Caco-2 (cell line): ENCODE measurements at regions not wholly inside any gene's neighbourhood (a gene's known extent, or its start where the extent isn't known, plus 50 kb on each side); places are given as distances from the start of the nearest gene placed in this dataset.

ENCODE experiments used
- BruUV-seq: library from RNA; stranded (reverse); fragments of 400-500 nt; replicated peaks from 2 replicates; lab custom pipeline; 2021; lab: Mats Ljungman, UMichigan
- CTCF ChIA-PET: fragments of 300-600 bp; sonication (Branson Sonifier 250); formaldehyde crosslinking; loops from one replicate; lab custom pipeline; 2022; ENCODE audit warnings: antibody characterized with exemption; lab: Charles Lee
- POLR2A ChIA-PET: fragments of 300-600 bp; sonication (Branson Sonifier 250); formaldehyde crosslinking; loops from one replicate; lab custom pipeline; 2022; ENCODE audit warnings: antibody characterized with exemption; lab: Charles Lee
- DNase-seq, 2 experiments: peaks; one replicate each; pipeline versions ENCODE4 v3.0.0 to v3.0.0-alpha.2; 2020 to 2022
- H3K27me3 ChIP-seq: replicated peaks from 2 replicates; pipeline ENCODE4 v1.6.0; 2011; ENCODE audit warnings: low read length; ENCODE audit not compliant: control insufficient read depth, insufficient read depth
- H3K36me3 ChIP-seq: 2 replicates; pipeline ENCODE4 v1.5.1; 2011; ENCODE audit warnings: low read length; ENCODE audit not compliant: control insufficient read depth, insufficient read depth
- H3K4me1 ChIP-seq: fragments of 250-450 bp; sonication (Bioruptor Pico); 2 replicates; pipeline ENCODE4 v1.5.1; 2020; ENCODE audit warnings: mild to moderate bottlenecking
- H3K4me3 ChIP-seq: 2 replicates; pipeline ENCODE4 v1.5.1; 2011; ENCODE audit warnings: low read depth, mild to moderate bottlenecking, control low read depth, low read length
- H3K9me3 ChIP-seq: fragments of 250-450 bp; sonication (Bioruptor Pico); 2 replicates; pipeline ENCODE4 v1.5.1; 2020; ENCODE audit warnings: mild to moderate bottlenecking, moderate library complexity
- H3K27ac Mint-ChIP-seq: one replicate; pipeline ENCODE4 v1.8.0; 2022; ENCODE audit warnings: mixed read lengths; ENCODE audit not compliant: unreplicated experiment
- H3K27me3 Mint-ChIP-seq: one replicate; pipeline ENCODE4 v1.8.0; 2022; ENCODE audit warnings: mixed read lengths; ENCODE audit not compliant: insufficient read depth, unreplicated experiment
- H3K36me3 Mint-ChIP-seq: one replicate; pipeline ENCODE4 v1.8.0; 2022; ENCODE audit warnings: mild to moderate bottlenecking, mixed read lengths; ENCODE audit not compliant: insufficient read depth, unreplicated experiment
- H3K4me1 Mint-ChIP-seq: one replicate; pipeline ENCODE4 v1.8.0; 2022; ENCODE audit warnings: low read depth, mixed read lengths; ENCODE audit not compliant: unreplicated experiment
- H3K4me3 Mint-ChIP-seq: one replicate; pipeline ENCODE4 v1.8.0; 2022; ENCODE audit warnings: mild to moderate bottlenecking, moderate library complexity, mixed read lengths; ENCODE audit not compliant: unreplicated experiment
- H3K9me3 Mint-ChIP-seq: one replicate; pipeline ENCODE4 v1.8.0; 2022; ENCODE audit warnings: mixed read lengths; ENCODE audit not compliant: unreplicated experiment
- CTCF ChIP-seq, 2 experiments: fragments of 200-600 bp in 1 of 2; IDR thresholded peaks; 1 replicate in 1 of 2; 2 replicates in 1 of 2; pipeline versions ENCODE4 v1.5.1 to v1.8.0; 2011 to 2022; ENCODE audit warnings: antibody characterized with exemption in 1 of 2, control low read depth in 1 of 2, inconsistent platforms in 1 of 2, low read depth in 1 of 2, low read length in 1 of 2, mild to moderate bottlenecking in 1 of 2, moderate library complexity in 1 of 2; ENCODE audit not compliant: insufficient read depth in 1 of 2, severe bottlenecking in 1 of 2, unreplicated experiment in 1 of 2
- intact Hi-C: fragments of 100-400 bp; cut with micrococcal nuclease; formaldehyde crosslinking; loops from one replicate; pipeline ENCODE4 v1.10.0; 2022; ENCODE audit not compliant: unreplicated experiment

DNA sequence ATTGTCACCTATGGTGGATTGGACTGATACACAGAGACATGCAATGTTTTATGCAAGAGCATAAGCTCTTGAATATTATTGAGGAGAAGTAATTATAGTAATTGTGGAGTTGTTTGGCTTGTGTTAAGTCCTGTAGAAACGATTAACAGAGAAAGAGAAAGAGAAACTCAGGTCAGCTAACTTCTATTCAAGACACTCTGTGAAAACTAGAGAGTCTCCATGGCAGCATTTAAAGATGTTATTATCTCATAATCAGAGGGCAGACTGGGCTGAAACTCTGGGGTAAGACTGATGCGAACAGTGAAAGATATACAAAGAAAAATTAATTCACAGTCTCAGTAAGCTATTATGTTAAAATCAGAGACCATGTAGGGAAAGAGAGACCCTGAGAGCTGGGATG lies 625.7 kb downstream of the FAT4 start:
- Histone ChIP-seq H3K27me3 (no peaks in the 10 kb centered on the region), H3K36me3 (no peaks in the 10 kb centered on the region), H3K4me1 (no peaks in the 10 kb centered on the region), H3K4me3 (no peak overlapping the region), H3K9me3 (no peaks in the 10 kb centered on the region)
- no peaks in the 10 kb centered on the region for H3K27me3 Mint-ChIP-seq
- CTCF ChIA-PET: no interaction called here
- H3K27ac Mint-ChIP-seq: no peak overlapping the region
- no peaks in the 10 kb centered on the region for H3K36me3 Mint-ChIP-seq
- no peaks in the 10 kb centered on the region for H3K4me1 Mint-ChIP-seq
- intact Hi-C loops: no loop called here
- no peak for TF ChIP-seq CTCF (IDR thresholded peaks at IDR 0.05; ENCODE audit: insufficient read depth in 1 of 2, low read depth in 1 of 2, low read length in 1 of 2, severe bottlenecking in 1 of 2, unreplicated experiment in 1 of 2)
- DNase-seq: no peak
- BruUV-seq: no TSS peak
- H3K4me3 Mint-ChIP-seq: no peak overlapping the region
- H3K9me3 Mint-ChIP-seq: no peaks in the 10 kb centered on the region
- POLR2A ChIA-PET: no interaction called here

DNA sequence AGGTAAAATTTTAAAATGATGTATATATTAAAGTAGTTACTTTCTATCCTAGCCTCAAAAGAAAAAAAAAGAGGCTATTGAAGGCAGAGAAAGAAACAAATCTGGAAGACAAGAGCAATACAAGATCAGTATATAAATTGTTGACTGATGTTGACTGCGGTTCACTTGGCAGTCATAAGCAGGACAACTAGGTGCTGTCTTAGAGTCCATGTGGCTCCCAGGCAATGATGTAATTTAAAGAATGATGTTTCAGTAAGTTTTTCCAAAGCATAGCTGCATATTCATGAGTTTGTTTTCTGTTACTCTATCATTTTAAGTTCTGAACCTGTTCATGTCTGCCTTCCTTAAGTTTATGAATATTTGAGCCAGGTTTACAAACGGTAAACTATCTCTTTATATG lies 630.2 kb downstream of the FAT4 start:
- Mint-ChIP-seq H3K27ac (no peak overlapping the region), H3K4me1 (no peaks in the 10 kb centered on the region), H3K27me3 (no peaks in the 10 kb centered on the region), H3K36me3 (no peaks in the 10 kb centered on the region), H3K9me3 (no peaks in the 10 kb centered on the region), H3K4me3 (no peak overlapping the region)
- CTCF ChIA-PET: no interaction called here
- Histone ChIP-seq H3K9me3 (no peaks in the 10 kb centered on the region), H3K36me3 (no peaks in the 10 kb centered on the region), H3K4me3 (no peak overlapping the region), H3K27me3 (no peaks in the 10 kb centered on the region), H3K4me1 (no peaks in the 10 kb centered on the region)
- TF ChIP-seq CTCF (IDR thresholded peaks at IDR 0.05; ENCODE audit: insufficient read depth in 1 of 2, low read depth in 1 of 2, low read length in 1 of 2, severe bottlenecking in 1 of 2, unreplicated experiment in 1 of 2): no peak
- no TSS peak for BruUV-seq
- POLR2A ChIA-PET: no interaction called here
- no peak for DNase-seq
- intact Hi-C loops: no loop called here

GRCh38 chr4:125948021-125948420 lies 633.3 kb downstream of the FAT4 start:
- no TSS peak for BruUV-seq
- no peak for DNase-seq
- Mint-ChIP-seq H3K27ac (no peak overlapping the region), H3K9me3 (no peaks in the 10 kb centered on the region), H3K4me1 (no peaks in the 10 kb centered on the region), H3K27me3 (no peaks in the 10 kb centered on the region), H3K4me3 (no peak overlapping the region), H3K36me3 (no peaks in the 10 kb centered on the region)
- no peak for TF ChIP-seq CTCF (IDR thresholded peaks at IDR 0.05; ENCODE audit: insufficient read depth in 1 of 2, low read depth in 1 of 2, low read length in 1 of 2, severe bottlenecking in 1 of 2, unreplicated experiment in 1 of 2)
- no peaks in the 10 kb centered on the region for H3K36me3 ChIP-seq
- H3K4me3 ChIP-seq: no peak overlapping the region
- no peaks in the 10 kb centered on the region for H3K4me1 ChIP-seq
- intact Hi-C loops: no loop called here
- ChIA-PET CTCF (no interaction called here), POLR2A (no interaction called here)
- no peaks in the 10 kb centered on the region for H3K27me3 ChIP-seq
- H3K9me3 ChIP-seq: no peaks in the 10 kb centered on the region
